Keratinocyte (primary cell): ENCODE measurements at regions not wholly inside any gene's neighbourhood (a gene's known extent, or its start where the extent isn't known, plus 50 kb on each side); places are given as distances from the start of the nearest gene placed in this dataset.
"Not testable (repeated sequence)": the region's sequence is repeated elsewhere in the genome, so short reads cannot be mapped to it uniquely, and the experiment has no call there.

Source experiments
- CTCF ChIP-seq, 3 experiments: IDR thresholded peaks in 1 of 3; conservative IDR thresholded peaks in 1 of 3; optimal IDR thresholded peaks in 1 of 3; 2 replicates in 2 of 3; 3 replicates in 1 of 3; pipeline versions ENCODE3 to v1.5.1; 2011; ENCODE audit warnings: low read length in 3 of 3, mild to moderate bottlenecking in 3 of 3, moderate library complexity in 2 of 3, control low read depth in 1 of 3, inconsistent platforms in 1 of 3; ENCODE audit not compliant: insufficient read depth in 2 of 3; ENCODE audit errors: extremely low read depth in 1 of 3
- EZH2 ChIP-seq: IDR thresholded peaks from one replicate; pipeline ENCODE4 v1.6.1; 2012; ENCODE audit warnings: inconsistent platforms, mild to moderate bottlenecking, low read length, moderate library complexity

GRCh38 chr17:16839242-16840175 is 132.4 kb downstream of the TNFRSF13B start:
- not testable (repeated sequence) for TF ChIP-seq CTCF (optimal IDR thresholded peaks at IDR 0.05 in 1 of 3, IDR thresholded peaks at IDR 0.05 in 1 of 3, conservative IDR thresholded peaks at IDR 0.05 in 1 of 3; ENCODE audit: extremely low read depth in 1 of 3, insufficient read depth in 2 of 3, low read length in 3 of 3); EZH2
